Activated naive CD8-positive, alpha-beta T cell treated with anti-CD3 and anti-CD28 coated beads, Interleukin-2, amount 50 U/mL, for 24 hours (primary cell): ENCODE measurements at regions not wholly inside any gene's neighbourhood (a gene's known extent, or its start where the extent isn't known, plus 50 kb on each side); places are given as distances from the start of the nearest gene placed in this dataset.

Experiments
- ATAC-seq: fragments of 150-1000 bp; cut with Tn5 transposase; one replicate; pipeline ENCODE4 v1.10.0; 2021
- DNase-seq: peaks from one replicate; pipeline ENCODE4 v3.0.0; 2021
- H3K27ac Mint-ChIP-seq: one replicate; pipeline ENCODE4 v1.8.0; 2021; ENCODE audit warnings: mild to moderate bottlenecking, mixed read lengths
- H3K27me3 Mint-ChIP-seq: one replicate; pipeline ENCODE4 v1.8.0; 2021; ENCODE audit warnings: mixed read lengths
- H3K36me3 Mint-ChIP-seq: one replicate; pipeline ENCODE4 v1.8.0; 2021; ENCODE audit warnings: low read depth, mixed read lengths
- H3K4me1 Mint-ChIP-seq: one replicate; pipeline ENCODE4 v1.8.0; 2021; ENCODE audit warnings: mixed read lengths
- H3K4me3 Mint-ChIP-seq: one replicate; pipeline ENCODE4 v1.8.0; 2021; ENCODE audit warnings: mild to moderate bottlenecking, moderate library complexity, mixed read lengths
- H3K9me3 Mint-ChIP-seq: one replicate; pipeline ENCODE4 v1.8.0; 2021; ENCODE audit warnings: mixed read lengths

DNA sequence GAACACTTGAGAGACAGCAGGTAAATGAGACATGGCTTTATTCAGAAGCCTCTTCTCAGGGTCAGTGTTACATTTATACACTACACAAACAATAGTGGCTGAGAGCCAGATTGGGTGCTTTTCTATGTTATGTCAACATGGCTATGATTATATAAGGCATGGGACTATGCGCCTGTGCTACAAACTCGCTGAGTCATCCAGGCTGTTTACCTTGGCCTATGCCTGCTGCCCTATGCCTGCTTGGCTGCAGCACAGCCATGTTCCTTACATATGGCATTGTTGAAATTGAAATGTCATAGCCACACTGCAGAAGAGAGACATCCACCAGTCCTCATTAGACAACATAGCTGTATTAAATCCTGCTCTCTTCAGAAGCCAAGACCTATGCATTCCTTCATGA is 236.3 kb upstream of the NWD2 start:
- DNase-seq (no peak), ATAC-seq (no peak)
- H3K27me3 Mint-ChIP-seq, result no peaks in the 10 kb centered on the region
- no peak overlapping the region for H3K27ac Mint-ChIP-seq
- no peaks in the 10 kb centered on the region for H3K4me1 Mint-ChIP-seq
- H3K9me3 Mint-ChIP-seq, result peaks cover 30% of the 10 kb centered on the region
- no peaks in the 10 kb centered on the region for H3K36me3 Mint-ChIP-seq
- H3K4me3 Mint-ChIP-seq, result no peak overlapping the region

DNA sequence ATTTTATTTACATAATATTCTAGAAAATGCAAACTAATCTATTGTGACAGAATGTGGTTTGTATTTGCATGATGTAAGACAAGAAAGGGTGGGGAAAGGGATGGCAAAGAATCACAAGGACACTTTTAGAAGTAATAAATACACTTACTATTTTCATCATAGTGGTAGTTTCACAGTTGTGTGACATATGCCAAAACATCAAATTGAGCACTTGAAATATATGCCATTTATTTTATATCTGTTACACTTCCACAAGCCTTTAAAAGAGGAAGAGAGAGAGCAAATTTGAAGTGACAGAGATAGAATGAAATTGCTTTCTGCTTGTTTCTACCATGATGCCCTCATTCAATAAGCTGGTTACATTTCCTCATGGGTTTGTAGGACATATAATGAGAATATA is 230.0 kb upstream of the NWD2 start:
- no peaks in the 10 kb centered on the region for H3K36me3 Mint-ChIP-seq
- H3K9me3 Mint-ChIP-seq, result peaks cover 19% of the 10 kb centered on the region
- H3K4me1 Mint-ChIP-seq, result no peaks in the 10 kb centered on the region
- ATAC-seq, result no peak
- H3K4me3 Mint-ChIP-seq, result no peak overlapping the region
- H3K27ac Mint-ChIP-seq, result no peak overlapping the region
- no peak for DNase-seq
- no peaks in the 10 kb centered on the region for H3K27me3 Mint-ChIP-seq

DNA sequence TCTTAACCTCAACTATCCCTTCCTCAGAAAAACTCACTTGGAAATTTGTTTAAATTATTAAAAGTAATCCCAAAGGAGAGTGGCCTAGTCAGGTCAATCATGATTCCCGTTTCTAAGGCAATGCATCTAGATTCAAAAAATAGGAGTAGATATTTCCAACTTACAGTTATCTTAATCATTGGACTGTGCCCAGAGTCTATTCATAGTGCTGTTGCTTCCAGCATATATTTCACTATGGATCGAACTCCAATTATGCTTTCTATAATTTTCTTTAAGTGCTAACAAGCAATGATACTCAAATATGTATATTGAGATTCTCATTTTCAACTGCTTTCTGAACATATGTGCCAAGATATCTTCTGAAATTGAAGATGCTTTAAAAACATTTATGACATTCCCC is 229.2 kb upstream of the NWD2 start:
- DNase-seq (no peak), ATAC-seq (no peak)
- Mint-ChIP-seq H3K4me3 (no peak overlapping the region), H3K27ac (no peak overlapping the region), H3K27me3 (no peaks in the 10 kb centered on the region), H3K9me3 (peaks cover 10% of the 10 kb centered on the region), H3K4me1 (no peaks in the 10 kb centered on the region), H3K36me3 (no peaks in the 10 kb centered on the region)

DNA sequence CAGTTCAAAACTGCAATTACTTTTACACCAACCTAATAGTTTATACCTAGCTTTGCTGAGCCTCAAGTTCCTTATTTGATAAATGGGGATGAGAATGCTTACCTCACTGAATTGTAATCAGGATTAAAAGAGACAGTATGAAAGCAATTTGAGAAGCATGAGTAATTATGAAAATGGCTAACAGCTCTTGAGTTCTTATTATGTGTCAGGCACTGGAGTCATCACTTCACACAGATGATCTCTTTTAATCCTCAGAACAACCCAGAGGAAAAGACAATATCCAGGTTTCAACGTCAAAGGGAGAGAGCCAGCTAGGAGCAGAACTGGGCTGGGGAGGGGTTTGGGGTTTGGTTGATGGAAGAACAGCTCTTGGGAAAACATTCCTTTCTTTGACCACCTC is 221.0 kb upstream of the NWD2 start:
- DNase-seq, result no peak
- Mint-ChIP-seq H3K9me3 (peaks cover 4% of the 10 kb centered on the region), H3K36me3 (no peaks in the 10 kb centered on the region), H3K27ac (no peak overlapping the region), H3K4me3 (no peak overlapping the region), H3K4me1 (no peaks in the 10 kb centered on the region), H3K27me3 (no peaks in the 10 kb centered on the region)
- no peak for ATAC-seq

DNA sequence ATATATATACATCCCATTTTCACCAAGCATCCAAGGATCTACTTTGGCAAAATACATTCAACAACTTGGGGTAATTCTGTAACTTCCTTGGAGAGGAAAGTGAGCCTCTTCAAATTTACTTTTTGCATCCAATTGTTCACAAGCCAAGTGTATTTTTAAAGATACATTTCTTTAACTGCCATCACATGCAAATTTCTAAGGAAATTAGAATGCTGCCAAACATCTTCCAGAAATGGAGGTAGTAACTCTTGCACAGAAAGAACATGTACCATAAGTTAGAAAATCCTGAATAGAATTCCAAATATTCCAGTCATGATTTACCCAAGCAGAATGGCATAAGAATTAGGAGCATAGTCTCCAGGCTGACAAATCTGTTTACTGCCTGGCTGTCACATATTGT is 220.5 kb upstream of the NWD2 start:
- DNase-seq, result no peak
- Mint-ChIP-seq H3K36me3 (no peaks in the 10 kb centered on the region), H3K27me3 (no peaks in the 10 kb centered on the region), H3K4me1 (no peaks in the 10 kb centered on the region), H3K4me3 (no peak overlapping the region), H3K9me3 (peaks cover 4% of the 10 kb centered on the region), H3K27ac (no peak overlapping the region)
- no peak for ATAC-seq

DNA sequence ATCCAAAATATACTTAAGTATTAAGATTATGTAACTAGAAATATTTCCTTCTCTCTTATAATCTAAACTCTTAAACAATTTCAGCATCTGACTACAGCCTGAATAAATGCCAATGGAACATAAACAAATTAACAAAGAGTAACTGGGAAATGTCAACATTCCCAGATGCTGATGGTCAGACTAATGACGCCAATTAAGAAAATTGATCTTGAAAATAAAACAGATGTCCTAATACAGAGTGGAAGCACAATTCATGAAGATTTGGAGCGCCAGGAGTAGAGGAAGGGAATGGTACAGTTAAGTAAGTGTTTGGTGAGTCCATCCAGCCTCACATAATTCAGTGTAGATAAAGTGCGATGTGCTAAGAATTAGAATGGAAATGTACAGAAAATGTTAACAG is 203.7 kb upstream of the NWD2 start:
- no peak for DNase-seq
- peaks cover 14% of the 10 kb centered on the region for H3K9me3 Mint-ChIP-seq
- ATAC-seq, result no peak
- no peak overlapping the region for H3K4me3 Mint-ChIP-seq
- H3K36me3 Mint-ChIP-seq, result no peaks in the 10 kb centered on the region
- no peaks in the 10 kb centered on the region for H3K4me1 Mint-ChIP-seq
- H3K27ac Mint-ChIP-seq, result no peak overlapping the region
- H3K27me3 Mint-ChIP-seq, result no peaks in the 10 kb centered on the region

DNA sequence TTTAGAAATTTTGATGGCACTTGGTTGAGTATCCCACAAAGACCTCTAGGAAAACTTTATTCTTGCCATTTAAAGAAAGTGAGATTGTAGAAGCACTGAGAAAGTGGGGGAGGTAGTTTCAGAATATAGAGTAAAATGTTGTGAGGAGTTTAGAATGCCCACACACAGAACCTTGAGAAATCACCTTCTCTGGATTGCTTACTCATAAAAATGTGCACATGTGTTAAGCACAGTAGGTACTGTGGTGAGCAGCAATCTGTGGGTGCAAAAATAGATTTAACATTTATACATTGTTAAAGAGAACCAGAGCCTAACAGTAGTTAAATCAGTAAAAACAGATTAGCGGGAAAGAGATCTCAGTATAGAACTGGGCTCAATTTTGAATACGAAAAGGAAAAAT is 201.2 kb upstream of the NWD2 start:
- Mint-ChIP-seq H3K4me3 (no peak overlapping the region), H3K4me1 (no peaks in the 10 kb centered on the region), H3K27me3 (no peaks in the 10 kb centered on the region), H3K36me3 (no peaks in the 10 kb centered on the region), H3K9me3 (peaks cover 8% of the 10 kb centered on the region), H3K27ac (no peak overlapping the region)
- DNase-seq (no peak), ATAC-seq (no peak)

DNA sequence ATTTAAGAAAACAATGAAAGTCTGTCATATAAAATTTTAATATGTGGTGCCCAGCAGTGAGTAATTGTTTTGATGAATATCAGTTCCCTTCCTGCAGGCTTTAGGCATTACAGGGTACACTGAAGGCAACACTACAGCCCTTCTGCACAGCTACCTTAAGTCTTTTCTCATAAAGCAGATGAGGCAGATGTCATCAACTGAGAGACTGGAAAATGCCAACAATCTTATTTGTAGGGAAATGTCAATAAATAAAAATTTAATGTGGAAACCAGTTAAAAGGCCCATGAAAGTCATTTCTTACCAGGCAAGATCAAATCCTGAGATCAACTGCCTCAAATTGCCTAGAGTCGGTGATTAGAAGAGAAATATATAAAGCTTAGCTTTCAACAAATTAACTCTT is 193.4 kb upstream of the NWD2 start:
- Mint-ChIP-seq H3K9me3 (peaks cover 6% of the 10 kb centered on the region), H3K36me3 (no peaks in the 10 kb centered on the region), H3K27ac (no peak overlapping the region), H3K27me3 (peaks cover 3% of the 10 kb centered on the region), H3K4me3 (no peak overlapping the region), H3K4me1 (no peaks in the 10 kb centered on the region)
- DNase-seq (no peak), ATAC-seq (no peak)

DNA sequence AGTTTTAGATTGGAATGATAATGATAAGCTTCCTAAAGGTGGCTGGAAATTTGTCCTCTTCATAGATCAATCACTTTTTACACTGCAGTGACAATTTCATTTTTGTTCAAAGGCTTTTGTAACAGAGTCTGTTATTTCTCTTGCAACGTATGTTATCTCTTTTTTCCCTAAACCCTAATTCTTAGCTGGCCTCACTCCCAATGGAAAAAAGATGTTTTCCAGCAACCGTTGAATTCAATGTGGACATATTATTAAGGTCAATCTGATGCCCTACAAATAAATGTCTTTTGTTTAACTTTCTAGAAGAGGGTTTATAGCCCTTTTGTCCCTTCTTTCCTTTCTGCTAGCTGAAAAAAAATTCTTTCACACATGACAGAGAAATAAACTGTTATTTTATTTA is 192.7 kb upstream of the NWD2 start:
- Mint-ChIP-seq H3K4me1 (no peaks in the 10 kb centered on the region), H3K9me3 (peaks cover 6% of the 10 kb centered on the region), H3K27ac (no peak overlapping the region), H3K27me3 (peaks cover 3% of the 10 kb centered on the region), H3K36me3 (no peaks in the 10 kb centered on the region), H3K4me3 (no peak overlapping the region)
- no peak for ATAC-seq
- DNase-seq, result no peak

DNA sequence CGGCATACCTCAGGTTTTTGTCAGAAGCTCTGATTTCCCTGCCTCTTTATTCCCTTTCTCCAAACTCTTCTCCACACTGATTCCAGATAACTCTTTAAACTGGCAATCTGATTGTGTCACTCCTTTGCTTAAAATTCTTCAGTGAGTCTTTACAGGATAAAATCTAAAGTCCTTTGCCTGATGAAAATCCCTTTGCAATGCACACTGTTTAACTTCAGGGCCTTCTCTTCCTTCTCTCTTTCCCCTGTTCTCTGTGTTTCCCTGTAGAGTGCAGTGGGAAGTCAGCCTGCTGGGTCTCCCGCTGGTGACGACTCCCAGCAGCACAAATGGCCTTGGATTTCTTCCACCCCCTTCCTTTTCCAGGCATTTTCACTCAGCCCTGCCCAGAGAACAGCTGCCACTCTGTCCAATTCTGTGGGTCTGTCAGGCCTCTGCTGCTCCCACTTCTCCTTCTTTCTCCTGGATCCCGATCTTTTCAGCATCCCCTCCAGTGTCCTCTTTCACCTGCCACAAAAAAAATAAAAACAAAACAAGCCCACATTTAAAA is 189.9 kb upstream of the NWD2 start:
- H3K4me1 Mint-ChIP-seq, result no peaks in the 10 kb centered on the region
- DNase-seq (no peak), ATAC-seq (no peak)
- peaks cover 2% of the 10 kb centered on the region for H3K9me3 Mint-ChIP-seq
- H3K36me3 Mint-ChIP-seq, result no peaks in the 10 kb centered on the region
- no peak overlapping the region for H3K4me3 Mint-ChIP-seq
- peaks cover 2% of the 10 kb centered on the region for H3K27me3 Mint-ChIP-seq
- no peak overlapping the region for H3K27ac Mint-ChIP-seq

DNA sequence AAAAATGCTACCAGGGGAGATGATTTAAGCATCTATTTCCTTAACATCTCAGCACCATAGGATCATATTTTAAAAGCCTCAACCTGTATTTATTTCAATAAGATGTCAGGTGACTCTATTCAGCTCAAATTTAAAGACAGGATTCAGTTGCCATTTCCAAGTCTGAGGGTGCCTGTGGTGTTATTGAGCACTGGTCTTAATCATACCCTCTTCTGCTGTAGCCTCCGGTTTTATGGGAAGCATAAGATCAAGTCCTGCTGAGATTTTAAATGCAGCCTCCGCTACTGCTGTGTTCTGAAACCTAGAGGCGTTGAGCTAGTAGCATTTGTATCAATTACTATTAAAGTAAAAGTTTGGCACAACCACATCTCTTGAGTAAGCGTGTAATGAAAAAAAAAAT is 185.7 kb upstream of the NWD2 start:
- H3K27ac Mint-ChIP-seq, result no peak overlapping the region
- H3K27me3 Mint-ChIP-seq, result no peaks in the 10 kb centered on the region
- no peak for DNase-seq
- no peak for ATAC-seq
- H3K9me3 Mint-ChIP-seq, result no peaks in the 10 kb centered on the region
- no peaks in the 10 kb centered on the region for H3K4me1 Mint-ChIP-seq
- H3K36me3 Mint-ChIP-seq, result no peaks in the 10 kb centered on the region
- no peak overlapping the region for H3K4me3 Mint-ChIP-seq

DNA sequence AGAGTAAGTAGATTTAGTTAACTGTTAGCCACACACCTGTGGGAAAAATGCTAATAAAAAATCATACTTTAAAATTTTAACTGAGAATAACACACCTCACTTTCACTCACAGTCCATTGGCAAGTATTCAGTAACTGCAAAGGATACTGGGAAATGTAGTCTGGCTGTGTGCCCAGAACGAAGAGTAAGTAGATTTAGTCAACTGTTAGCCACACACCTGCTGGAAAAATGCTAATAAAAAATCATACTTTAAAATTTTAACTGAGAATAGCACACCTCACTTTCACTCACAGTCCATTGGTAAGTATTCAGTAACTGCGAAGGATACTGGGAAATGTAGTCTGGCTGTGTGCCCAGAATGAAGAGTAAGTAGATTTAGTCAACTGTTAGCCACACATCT is 178.4 kb upstream of the NWD2 start:
- no peak overlapping the region for H3K27ac Mint-ChIP-seq

DNA sequence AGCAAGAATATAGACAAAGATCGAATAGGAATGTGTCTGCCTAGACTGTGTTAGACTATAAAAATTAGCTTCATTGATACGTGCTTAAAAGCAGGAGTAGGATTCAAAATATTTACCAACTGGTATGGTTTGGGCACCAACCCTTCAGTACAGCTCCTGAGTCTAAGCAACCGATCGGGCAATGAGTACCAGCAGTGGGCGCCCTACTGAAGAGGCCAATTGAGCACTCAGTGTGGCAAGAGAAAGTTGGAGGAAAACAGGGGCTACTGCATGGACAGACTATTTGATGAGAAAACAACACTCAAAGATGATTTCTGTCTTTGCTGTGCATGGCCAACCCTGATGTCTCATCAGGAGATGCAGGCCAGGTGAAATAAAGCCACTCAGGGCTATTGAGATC is 176.0 kb upstream of the NWD2 start:
- ATAC-seq, result no peak
- H3K4me3 Mint-ChIP-seq, result no peak overlapping the region
- H3K36me3 Mint-ChIP-seq, result no peaks in the 10 kb centered on the region

More for the DNA sequence above, 178.4 kb upstream of the NWD2 start:
- Mint-ChIP-seq H3K9me3 (no peaks in the 10 kb centered on the region), H3K4me3 (no peak overlapping the region), H3K27me3 (no peaks in the 10 kb centered on the region), H3K4me1 (no peaks in the 10 kb centered on the region), H3K36me3 (no peaks in the 10 kb centered on the region)
- no peak for ATAC-seq
- no peak for DNase-seq

DNA sequence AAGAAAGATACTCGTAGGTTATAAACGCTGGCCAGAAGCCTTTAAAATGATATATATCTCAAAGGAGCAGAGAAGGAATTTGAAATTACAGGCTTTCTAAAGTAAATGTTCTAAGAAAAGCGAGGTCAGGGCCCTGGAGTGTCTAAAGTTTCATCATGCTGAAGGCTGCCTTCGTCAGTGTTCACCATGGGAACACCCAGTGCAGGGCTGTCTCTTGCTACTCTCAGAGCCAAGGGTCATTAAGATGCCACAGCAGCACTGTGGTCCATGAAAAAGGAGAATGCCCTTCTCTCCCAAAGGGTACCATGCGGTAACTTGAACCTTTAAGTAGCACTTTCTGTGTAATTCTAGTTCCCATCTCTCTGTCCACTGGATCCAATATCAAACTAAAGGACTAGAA is 174.5 kb upstream of the NWD2 start:
- no peak for ATAC-seq
- Mint-ChIP-seq H3K9me3 (peaks cover 6% of the 10 kb centered on the region), H3K27me3 (no peaks in the 10 kb centered on the region), H3K4me3 (no peak overlapping the region), H3K27ac (no peak overlapping the region), H3K4me1 (peaks cover 5% of the 10 kb centered on the region), H3K36me3 (no peaks in the 10 kb centered on the region)
- DNase-seq, result no peak

More for the DNA sequence above, 176.0 kb upstream of the NWD2 start:
- no peak for DNase-seq
- Mint-ChIP-seq H3K9me3 (peaks cover 6% of the 10 kb centered on the region), H3K27ac (no peak overlapping the region), H3K4me1 (peaks cover 5% of the 10 kb centered on the region), H3K27me3 (no peaks in the 10 kb centered on the region)

DNA sequence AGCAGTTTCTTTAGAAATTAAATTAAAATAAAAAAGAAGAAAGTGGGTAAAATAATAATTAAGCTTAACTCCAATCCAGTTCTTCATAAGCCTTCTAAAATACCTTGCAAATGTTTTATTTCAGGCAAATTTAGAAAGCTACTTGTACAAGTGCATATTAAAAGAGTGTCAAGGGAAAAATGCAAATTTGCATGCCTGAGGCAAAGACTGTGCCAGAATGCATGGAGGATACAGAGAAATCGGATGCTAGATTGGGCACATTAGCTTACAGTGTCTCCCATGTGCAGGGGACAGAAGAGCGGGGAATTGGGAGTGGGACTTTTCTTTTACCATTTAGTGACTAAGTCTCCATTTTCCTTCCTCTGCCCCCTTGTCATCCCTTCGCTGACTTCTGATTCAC is 173.0 kb upstream of the NWD2 start:
- peaks cover 5% of the 10 kb centered on the region for H3K4me1 Mint-ChIP-seq
- no peak overlapping the region for H3K4me3 Mint-ChIP-seq
- no peak overlapping the region for H3K27ac Mint-ChIP-seq
- ATAC-seq (no peak), DNase-seq (no peak)
- peaks cover 6% of the 10 kb centered on the region for H3K9me3 Mint-ChIP-seq
- H3K27me3 Mint-ChIP-seq, result no peaks in the 10 kb centered on the region
- no peaks in the 10 kb centered on the region for H3K36me3 Mint-ChIP-seq

DNA sequence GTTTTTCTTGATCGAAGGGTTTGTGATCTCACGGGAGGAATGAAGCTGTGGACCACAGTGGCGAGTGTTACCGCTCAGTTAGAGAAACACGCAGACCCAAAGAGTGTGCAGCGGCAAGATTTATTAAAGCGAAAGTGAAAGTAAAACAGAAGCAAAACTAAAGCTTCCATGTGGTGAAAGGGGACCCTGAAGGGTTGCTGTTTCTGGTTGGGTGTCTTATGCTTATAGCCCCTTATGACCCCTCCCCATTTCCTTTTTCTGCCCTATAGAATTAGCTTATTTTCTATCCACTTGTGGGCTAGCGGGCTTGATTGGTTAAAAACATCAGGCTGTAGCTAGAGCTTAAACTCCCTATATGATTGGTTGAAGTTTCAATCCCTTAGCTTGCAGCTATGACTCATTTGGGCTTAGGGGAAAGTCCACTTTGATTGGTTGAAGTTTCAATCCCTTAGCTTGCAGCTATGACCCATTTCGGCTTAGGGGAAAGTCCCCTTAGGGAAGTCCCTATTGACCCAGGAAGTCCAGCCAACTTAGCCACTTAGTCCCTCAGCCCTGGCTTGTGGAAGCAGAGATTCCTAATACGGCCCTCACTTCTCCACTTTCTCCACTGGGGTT is 171.2 kb upstream of the NWD2 start:
- ATAC-seq (no peak), DNase-seq (no peak)
- Mint-ChIP-seq H3K36me3 (no peaks in the 10 kb centered on the region), H3K27ac (no peak overlapping the region), H3K27me3 (no peaks in the 10 kb centered on the region), H3K4me3 (no peak overlapping the region), H3K9me3 (peaks cover 6% of the 10 kb centered on the region), H3K4me1 (peaks cover 5% of the 10 kb centered on the region)
